ENCODE measurements at regions not wholly inside any gene's neighbourhood (a gene's known extent, or its start where the extent isn't known, plus 50 kb on each side); places are given as distances from the start of the nearest gene placed in this dataset.
"Not testable (repeated sequence)": the region's sequence is repeated elsewhere in the genome, so short reads cannot be mapped to it uniquely, and the experiment has no call there.

DNA sequence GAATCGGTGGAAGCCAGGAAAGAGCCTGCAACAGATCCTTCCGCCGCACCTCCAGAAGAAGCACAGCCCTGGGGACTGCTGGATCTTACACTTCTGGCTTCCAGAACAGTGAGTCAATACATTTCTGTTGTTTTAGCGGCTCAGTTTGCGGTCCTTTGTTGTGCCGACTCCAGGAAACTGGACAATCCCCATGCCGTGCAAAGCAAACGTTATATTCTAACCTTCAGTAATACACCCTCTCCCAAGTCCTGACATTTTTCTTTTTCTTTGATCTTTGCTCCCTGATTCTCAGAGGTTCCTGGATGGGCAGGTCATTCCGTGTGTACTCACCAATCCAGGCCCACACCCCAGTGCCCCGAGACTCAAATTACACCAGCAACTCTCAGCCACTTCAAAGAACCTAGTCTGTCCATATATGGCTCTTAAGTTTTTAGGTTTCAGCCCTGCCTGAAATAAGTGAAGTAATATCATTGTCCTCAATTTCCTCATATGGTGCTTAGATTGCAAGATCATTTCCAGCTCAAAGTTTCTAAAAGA, 387.1 kb upstream of the SGCG start:
- Histone ChIP-seq H3K36me3 (no peaks in the 10 kb centered on the region), H3K4me1 (ENCODE audit: control insufficient read depth in 1 of 2, insufficient read depth in 1 of 2, low read depth in 1 of 2, low read length in 1 of 2) (no peaks in the 10 kb centered on the region), H3K4me3 (ENCODE audit: low read depth in 1 of 2, low read length in 1 of 2) (no peak overlapping the region), H3K9me3 (no peaks in the 10 kb centered on the region), H3K27me3 (no peaks in the 10 kb centered on the region), H3K27ac (no peak overlapping the region)
- TF ChIP-seq, protein P1, sequence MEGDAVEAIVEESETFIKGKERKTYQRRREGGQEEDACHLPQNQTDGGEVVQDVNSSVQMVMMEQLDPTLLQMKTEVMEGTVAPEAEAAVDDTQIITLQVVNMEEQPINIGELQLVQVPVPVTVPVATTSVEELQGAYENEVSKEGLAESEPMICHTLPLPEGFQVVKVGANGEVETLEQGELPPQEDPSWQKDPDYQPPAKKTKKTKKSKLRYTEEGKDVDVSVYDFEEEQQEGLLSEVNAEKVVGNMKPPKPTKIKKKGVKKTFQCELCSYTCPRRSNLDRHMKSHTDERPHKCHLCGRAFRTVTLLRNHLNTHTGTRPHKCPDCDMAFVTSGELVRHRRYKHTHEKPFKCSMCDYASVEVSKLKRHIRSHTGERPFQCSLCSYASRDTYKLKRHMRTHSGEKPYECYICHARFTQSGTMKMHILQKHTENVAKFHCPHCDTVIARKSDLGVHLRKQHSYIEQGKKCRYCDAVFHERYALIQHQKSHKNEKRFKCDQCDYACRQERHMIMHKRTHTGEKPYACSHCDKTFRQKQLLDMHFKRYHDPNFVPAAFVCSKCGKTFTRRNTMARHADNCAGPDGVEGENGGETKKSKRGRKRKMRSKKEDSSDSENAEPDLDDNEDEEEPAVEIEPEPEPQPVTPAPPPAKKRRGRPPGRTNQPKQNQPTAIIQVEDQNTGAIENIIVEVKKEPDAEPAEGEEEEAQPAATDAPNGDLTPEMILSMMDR (IDR thresholded peaks at IDR 0.05): no peak

DNA sequence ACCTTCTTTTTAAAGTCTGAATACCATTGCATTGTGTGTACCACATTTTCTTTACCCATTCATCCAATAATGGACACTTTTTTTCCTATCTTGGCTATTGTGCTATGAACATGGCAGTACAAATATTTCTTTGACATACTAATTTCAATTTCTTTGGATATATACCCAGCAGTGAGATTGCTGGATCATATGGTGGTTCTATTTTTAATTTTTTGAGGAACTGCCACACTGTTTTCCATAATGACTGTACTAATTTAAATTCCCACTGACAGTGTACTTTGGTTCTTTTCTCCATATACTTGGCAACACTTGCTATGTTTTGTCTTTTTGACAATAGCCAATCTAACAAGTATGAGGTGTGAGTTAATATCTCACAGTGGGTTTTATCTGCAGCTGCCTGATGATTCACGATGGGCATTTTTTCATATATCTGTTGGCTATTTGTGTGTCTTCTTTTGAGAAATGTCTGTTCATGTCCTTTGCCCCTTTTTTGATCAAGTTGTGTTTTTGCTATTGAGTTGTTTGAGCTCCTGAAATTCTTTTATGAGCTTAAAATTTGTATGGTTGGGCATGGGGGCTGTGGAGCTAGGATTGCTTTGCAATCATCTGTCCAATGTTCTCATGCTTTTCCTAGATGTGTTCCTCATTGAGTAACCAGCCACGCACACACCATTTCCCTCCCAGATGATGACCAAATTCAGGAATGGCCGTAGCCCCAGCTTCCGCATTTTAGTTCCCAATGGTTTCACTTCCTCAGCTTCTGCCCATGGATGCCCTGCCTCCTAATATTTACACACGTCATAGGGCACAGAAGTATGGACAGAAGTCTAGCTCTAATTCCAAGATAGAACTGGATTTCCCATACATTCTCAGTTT, 380.0 kb upstream of the SGCG start:
- Histone ChIP-seq H3K27ac (no peak overlapping the region), H3K4me1 (ENCODE audit: control insufficient read depth in 1 of 2, insufficient read depth in 1 of 2, low read depth in 1 of 2, low read length in 1 of 2) (no peaks in the 10 kb centered on the region), H3K9me3 (no peaks in the 10 kb centered on the region), H3K4me3 (ENCODE audit: low read depth in 1 of 2, low read length in 1 of 2) (no peak overlapping the region), H3K36me3 (no peaks in the 10 kb centered on the region), H3K27me3 (no peaks in the 10 kb centered on the region)
- TF ChIP-seq, protein P1 (IDR thresholded peaks at IDR 0.05): no peak

DNA sequence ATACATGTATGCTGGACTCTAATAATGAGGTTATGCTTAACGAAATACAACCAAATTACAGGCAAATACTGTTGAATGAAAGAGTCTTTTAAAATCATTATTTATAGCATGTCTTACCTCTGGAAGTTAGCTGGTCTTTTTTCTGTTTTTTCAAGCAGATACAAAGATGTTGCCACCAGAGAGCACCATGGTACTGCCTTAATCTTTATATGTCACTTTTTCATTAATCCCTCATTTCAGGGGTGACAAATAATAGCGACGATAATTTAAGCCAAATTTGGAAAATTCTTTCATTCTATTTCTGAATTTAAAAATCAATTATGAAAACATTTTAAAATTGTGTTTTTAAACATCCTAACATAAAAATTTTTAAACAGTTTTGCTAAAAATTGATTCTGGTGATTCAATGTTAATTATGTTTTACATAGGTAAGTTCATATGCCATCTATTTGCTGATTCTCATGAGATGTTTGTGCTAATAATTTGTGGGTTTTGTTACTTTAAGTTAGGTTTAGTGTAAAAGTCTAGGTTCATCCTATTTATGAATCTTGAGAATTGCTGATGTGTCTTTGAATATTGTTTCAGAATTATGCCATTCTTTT, 379.3 kb upstream of the SGCG start:
- TF ChIP-seq, protein P1 (IDR thresholded peaks at IDR 0.05): no peak
- no peak overlapping the region for H3K4me3 ChIP-seq (ENCODE audit: low read depth in 1 of 2, low read length in 1 of 2)
- H3K27me3 ChIP-seq: no peaks in the 10 kb centered on the region
- H3K4me1 ChIP-seq (ENCODE audit: control insufficient read depth in 1 of 2, insufficient read depth in 1 of 2, low read depth in 1 of 2, low read length in 1 of 2): no peaks in the 10 kb centered on the region
- H3K27ac ChIP-seq: no peak overlapping the region
- no peaks in the 10 kb centered on the region for H3K9me3 ChIP-seq
- H3K36me3 ChIP-seq: no peaks in the 10 kb centered on the region

DNA sequence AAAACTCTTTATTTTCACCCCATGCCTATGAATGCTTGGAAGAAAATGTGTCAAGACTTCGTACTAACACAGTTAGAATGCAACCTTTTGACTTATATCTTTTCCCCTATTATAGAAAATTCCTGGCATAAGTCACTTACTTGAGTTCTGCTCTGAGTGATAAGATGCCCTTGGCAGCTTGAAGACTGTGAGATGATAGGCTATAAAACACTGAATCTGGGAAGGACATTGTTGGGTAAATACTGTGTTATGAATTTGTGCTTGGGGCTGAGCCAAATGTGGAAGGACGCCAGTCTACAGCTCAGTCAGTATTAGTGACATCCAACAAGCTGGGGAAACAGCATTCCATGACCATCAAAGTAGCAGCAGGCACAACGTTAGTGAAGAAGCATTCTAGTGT, 368.0 kb upstream of the SGCG start:
- no peaks in the 10 kb centered on the region for H3K9me3 ChIP-seq
- H3K36me3 ChIP-seq: no peaks in the 10 kb centered on the region
- no peak overlapping the region for H3K27ac ChIP-seq

DNA sequence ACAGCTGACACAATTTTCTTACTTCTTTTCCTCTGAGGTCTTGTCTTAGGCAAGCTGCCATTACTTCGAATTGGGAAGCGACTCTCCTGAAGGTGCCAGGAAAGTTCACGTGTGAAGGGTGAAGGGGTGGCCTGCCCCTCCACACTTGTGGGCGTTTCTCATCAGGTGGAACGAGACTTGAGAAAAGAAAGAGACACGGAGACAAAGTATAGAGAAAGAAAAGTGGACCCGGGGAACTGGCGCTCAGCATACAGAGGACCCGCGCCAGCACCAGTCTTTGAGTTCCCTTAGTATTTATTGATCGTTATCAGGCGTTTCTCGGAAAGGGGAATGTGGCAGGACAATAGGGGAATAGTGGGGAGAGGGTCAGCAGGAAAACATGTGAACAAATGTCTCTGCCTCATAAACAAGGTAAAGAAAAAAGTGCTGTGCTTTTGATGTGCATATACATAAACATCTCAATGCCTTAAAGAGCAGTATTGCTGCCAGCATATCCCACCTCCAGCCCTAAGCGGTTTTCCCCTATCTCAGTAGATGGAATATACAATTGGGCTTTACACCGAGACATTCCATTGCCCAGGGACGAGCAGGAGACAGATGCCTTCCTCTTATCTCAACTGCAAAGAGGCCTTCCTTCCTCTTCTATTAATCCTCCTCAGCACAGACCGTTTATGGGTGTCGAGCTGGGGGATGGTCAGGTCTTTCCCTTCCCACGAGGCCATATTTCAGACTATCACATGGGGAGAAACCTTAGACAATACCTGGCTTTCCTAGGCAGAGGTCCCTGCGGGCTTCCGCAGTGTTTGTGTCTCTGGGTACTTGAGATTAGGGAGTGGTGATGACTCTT, 367.0 kb upstream of the SGCG start:
- H3K9me3 ChIP-seq; H3K27ac ChIP-seq; H3K36me3 ChIP-seq; H3K27me3 ChIP-seq; H3K4me1 ChIP-seq (ENCODE audit: control insufficient read depth in 1 of 2, insufficient read depth in 1 of 2, low read depth in 1 of 2, low read length in 1 of 2); H3K4me3 ChIP-seq (ENCODE audit: low read depth in 1 of 2, low read length in 1 of 2): not testable (repeated sequence)

More for the DNA sequence above, 368.0 kb upstream of the SGCG start:
- no peaks in the 10 kb centered on the region for H3K4me1 ChIP-seq (ENCODE audit: control insufficient read depth in 1 of 2, insufficient read depth in 1 of 2, low read depth in 1 of 2, low read length in 1 of 2)
- TF ChIP-seq, protein P1 (IDR thresholded peaks at IDR 0.05): no peak
- H3K4me3 ChIP-seq (ENCODE audit: low read depth in 1 of 2, low read length in 1 of 2): no peak overlapping the region
- no peaks in the 10 kb centered on the region for H3K27me3 ChIP-seq

DNA sequence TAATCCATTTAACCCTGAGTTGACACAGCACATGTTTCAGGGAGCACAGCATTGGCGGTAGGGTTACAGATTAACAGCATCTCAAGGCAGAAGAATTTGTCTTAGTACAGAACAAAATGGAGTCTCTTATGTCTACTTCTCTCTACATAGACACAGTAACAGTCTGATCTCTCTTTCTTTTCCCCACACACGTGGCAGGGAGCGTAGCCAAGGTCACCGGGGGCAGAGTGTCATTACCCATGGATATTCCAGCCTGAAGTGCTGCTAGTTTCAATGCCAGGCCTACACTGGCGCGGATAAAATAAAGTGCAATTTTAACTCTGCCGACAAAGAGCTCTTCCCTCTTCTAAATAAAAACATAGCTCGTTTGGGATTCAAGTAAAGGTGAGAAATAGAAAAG, 366.3 kb upstream of the SGCG start:
- H3K27me3 ChIP-seq; H3K4me1 ChIP-seq (ENCODE audit: control insufficient read depth in 1 of 2, insufficient read depth in 1 of 2, low read depth in 1 of 2, low read length in 1 of 2); H3K9me3 ChIP-seq; H3K4me3 ChIP-seq (ENCODE audit: low read depth in 1 of 2, low read length in 1 of 2); H3K36me3 ChIP-seq; H3K27ac ChIP-seq: not testable (repeated sequence)
